Mesendoderm (in vitro differentiated cells): ENCODE measurements at regions not wholly inside any gene's neighbourhood (a gene's known extent, or its start where the extent isn't known, plus 50 kb on each side); places are given as distances from the start of the nearest gene placed in this dataset.

Experiments
- DNase-seq: peaks from one replicate; pipeline ENCODE4 v3.0.0; 2013
- H2AK5ac ChIP-seq: 2 replicates; pipeline ENCODE4 v1.6.1; 2013; ENCODE audit warnings: low read length, inconsistent platforms
- H2BK120ac ChIP-seq: 2 replicates; pipeline ENCODE4 v1.6.1; 2013; ENCODE audit warnings: low read depth, mild to moderate bottlenecking, low read length, moderate library complexity, mixed read lengths
- H2BK15ac ChIP-seq: replicated peaks from 2 replicates; pipeline ENCODE4 v1.6.1; 2013; ENCODE audit warnings: low read depth, mild to moderate bottlenecking, moderate library complexity
- H2BK5ac ChIP-seq: 2 replicates; pipeline ENCODE4 v1.6.1; 2013; ENCODE audit warnings: low read length, inconsistent platforms
- H3K18ac ChIP-seq: 2 replicates; pipeline ENCODE4 v1.6.1; 2013; ENCODE audit warnings: mild to moderate bottlenecking, low read length, mixed read lengths
- H3K23ac ChIP-seq: one replicate; pipeline ENCODE4 v1.6.1; 2013; ENCODE audit warnings: low read length
- H3K27ac ChIP-seq: 2 replicates; pipeline ENCODE4 v1.5.1; 2013; ENCODE audit warnings: low read depth, mild to moderate bottlenecking, inconsistent platforms, low read length, moderate library complexity
- H3K27me3 ChIP-seq: 2 replicates; pipeline ENCODE4 v1.6.1; 2013; ENCODE audit warnings: low read length, control low read depth, mild to moderate bottlenecking, inconsistent platforms; ENCODE audit not compliant: insufficient read depth, poor library complexity
- H3K36me3 ChIP-seq: 2 replicates; pipeline ENCODE4 v1.6.1; 2013; ENCODE audit warnings: low read length, inconsistent platforms; ENCODE audit not compliant: control insufficient read depth, insufficient read depth
- H3K4ac ChIP-seq: one replicate; pipeline ENCODE4 v1.6.1; 2013; ENCODE audit warnings: low read depth, mild to moderate bottlenecking, low read length, moderate library complexity
- H3K4me1 ChIP-seq: 2 replicates; pipeline ENCODE4 v1.6.1; 2013; ENCODE audit warnings: low read depth, low read length, inconsistent platforms; ENCODE audit not compliant: control insufficient read depth
- H3K4me2 ChIP-seq: 2 replicates; pipeline ENCODE4 v1.6.1; 2013; ENCODE audit warnings: low read length
- H3K4me3 ChIP-seq: 2 replicates; pipeline ENCODE4 v1.5.1; 2013; ENCODE audit warnings: mild to moderate bottlenecking, low read length
- H3K56ac ChIP-seq: one replicate; pipeline ENCODE4 v1.6.1; 2013; ENCODE audit warnings: low read length
- H3K79me1 ChIP-seq: 2 replicates; pipeline ENCODE4 v1.6.1; 2013; ENCODE audit warnings: low read length, inconsistent platforms
- H3K79me2 ChIP-seq: 2 replicates; pipeline ENCODE4 v1.6.1; 2013; ENCODE audit warnings: mild to moderate bottlenecking, low read length; ENCODE audit not compliant: control insufficient read depth, insufficient read depth
- H3K9ac ChIP-seq: 2 replicates; pipeline ENCODE4 v1.6.1; 2013; ENCODE audit warnings: low read length, inconsistent platforms
- H4K5ac ChIP-seq: one replicate; pipeline ENCODE4 v1.6.1; 2013; ENCODE audit warnings: low read length
- H4K8ac ChIP-seq: one replicate; pipeline ENCODE4 v1.6.1; 2013; ENCODE audit warnings: low read depth, mild to moderate bottlenecking, control low read depth, low read length, moderate library complexity
- whole genome bisulfite sequencing: extraction: QIAGEN DNeasy Blood & Tissue Kit; methylation state at CpG from one replicate; pipeline ENCODE4 v1.1.7; 2013; ENCODE audit warnings: low lambda C conversion rate, missing lambda C conversion rate; ENCODE audit not compliant: insufficient coverage; ENCODE audit errors: extremely low coverage; 5-methylcytosine and 5-hydroxymethylcytosine counted together

DNA sequence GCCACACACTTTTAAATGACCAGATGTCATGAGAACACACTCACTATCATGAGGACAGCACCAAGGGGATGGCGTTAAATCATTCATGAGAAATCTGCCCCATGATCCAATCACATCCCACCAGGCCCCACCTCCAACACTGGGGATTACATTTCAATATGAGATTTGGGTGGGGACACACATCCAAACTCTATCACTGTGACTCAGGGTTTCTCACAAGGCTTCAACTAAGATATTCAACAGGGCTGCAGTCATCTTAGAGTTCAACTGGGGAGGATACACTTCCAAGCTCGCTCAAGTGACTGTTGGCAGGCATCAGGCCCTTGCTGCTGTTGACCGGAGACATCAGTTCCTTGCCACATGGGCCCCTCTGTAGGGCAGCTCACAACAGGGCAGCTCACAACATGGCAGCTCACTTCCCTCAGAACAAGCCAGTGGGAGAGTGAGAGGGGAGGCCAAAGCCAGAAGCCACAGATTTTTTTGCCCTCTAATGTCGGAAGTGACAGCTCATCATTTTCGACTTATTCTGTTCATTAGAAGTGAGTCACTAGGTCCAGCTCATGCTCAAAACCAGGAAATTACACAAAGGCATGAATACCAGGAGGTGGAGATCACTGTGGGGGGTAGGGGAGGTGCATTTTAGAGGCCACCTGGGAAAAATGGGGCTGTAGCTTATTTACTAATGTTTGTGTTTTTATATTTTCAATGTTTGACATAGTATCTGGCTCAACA lies 50.8 kb upstream of the PTHLH start:
- H3K4ac ChIP-seq: no peak overlapping the region
- no peaks in the 10 kb centered on the region for H3K36me3 ChIP-seq
- H2BK15ac ChIP-seq: no peak overlapping the region
- H2BK5ac ChIP-seq: no peak overlapping the region
- no peak overlapping the region for H3K9ac ChIP-seq
- H3K27me3 ChIP-seq: no peaks in the 10 kb centered on the region
- H3K56ac ChIP-seq: no peak overlapping the region
- WGBS: no CpG with 5 or more reads among the region's 5 CpGs
- H3K27ac ChIP-seq: no peak overlapping the region
- no peak overlapping the region for H3K4me2 ChIP-seq
- no peak overlapping the region for H4K5ac ChIP-seq
- DNase-seq: no peak
- no peak overlapping the region for H2BK120ac ChIP-seq
- no peak overlapping the region for H3K18ac ChIP-seq
- H4K8ac ChIP-seq: no peak overlapping the region
- no peaks in the 10 kb centered on the region for H3K79me1 ChIP-seq
- no peaks in the 10 kb centered on the region for H3K79me2 ChIP-seq
- no peaks in the 10 kb centered on the region for H3K4me1 ChIP-seq
- H3K23ac ChIP-seq: no peak overlapping the region
- no peak overlapping the region for H3K4me3 ChIP-seq
- no peak overlapping the region for H2AK5ac ChIP-seq

DNA sequence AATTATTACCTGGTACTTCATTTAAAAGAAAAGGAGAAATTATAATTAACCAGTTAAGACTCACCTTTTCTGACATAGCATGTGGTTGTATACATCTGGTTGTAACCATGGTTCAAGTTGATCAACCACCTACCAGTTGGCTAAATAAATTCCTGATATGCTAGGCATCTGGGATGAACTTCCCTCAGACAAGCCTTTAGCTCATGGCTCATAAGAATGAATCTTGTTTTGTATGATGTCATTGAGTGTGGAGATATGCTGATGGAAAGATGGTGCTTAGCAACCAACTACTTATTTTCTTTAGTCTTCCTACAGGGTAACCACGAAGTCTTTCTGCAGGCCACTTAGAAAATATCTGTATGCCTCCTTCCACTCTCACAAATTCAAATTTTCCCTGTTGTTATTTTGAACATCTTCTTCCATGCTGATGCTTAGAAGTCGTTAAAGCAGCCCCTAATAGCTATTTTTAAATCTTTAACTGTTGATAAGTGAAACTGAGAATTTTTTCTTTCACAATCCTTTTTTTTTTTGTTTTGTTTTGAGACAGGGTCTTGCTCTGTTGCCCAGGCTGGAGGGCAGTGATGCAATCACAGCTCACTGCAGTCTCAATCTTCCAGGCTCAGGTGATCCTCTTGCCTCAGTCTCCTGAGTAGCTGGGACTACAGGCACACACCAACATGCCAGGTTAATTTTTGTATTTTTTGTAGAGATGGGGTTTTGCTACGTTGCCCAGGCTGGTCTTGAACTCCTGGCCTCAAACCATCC lies 51.9 kb upstream of the PTHLH start:
- Histone ChIP-seq H3K4me3 (no peak overlapping the region), H4K8ac (no peak overlapping the region), H3K4me1 (no peaks in the 10 kb centered on the region), H2BK5ac (no peak overlapping the region), H2BK120ac (no peak overlapping the region), H3K18ac (no peak overlapping the region), H3K27me3 (no peaks in the 10 kb centered on the region), H3K4me2 (no peak overlapping the region), H3K23ac (no peak overlapping the region), H3K79me2 (no peaks in the 10 kb centered on the region), H3K36me3 (no peaks in the 10 kb centered on the region), H3K27ac (no peak overlapping the region), H3K9ac (no peak overlapping the region), H2AK5ac (no peak overlapping the region), H3K4ac (no peak overlapping the region), H4K5ac (no peak overlapping the region), H3K79me1 (no peaks in the 10 kb centered on the region), H2BK15ac (no peak overlapping the region), H3K56ac (no peak overlapping the region)
- DNase-seq: no peak
- WGBS: no CpG with 5 or more reads among the region's 3 CpGs

GRCh38 chr12:28025821-28026505 lies 53.4 kb upstream of the PTHLH start:
- Histone ChIP-seq H2BK120ac (no peak overlapping the region), H3K56ac (no peak overlapping the region), H4K5ac (no peak overlapping the region), H3K9ac (no peak overlapping the region), H2BK15ac (no peak overlapping the region), H2BK5ac (no peak overlapping the region), H3K36me3 (no peaks in the 10 kb centered on the region), H3K27ac (no peak overlapping the region), H3K79me1 (no peaks in the 10 kb centered on the region), H3K4me2 (no peak overlapping the region), H4K8ac (no peak overlapping the region), H2AK5ac (no peak overlapping the region), H3K23ac (no peak overlapping the region), H3K4me3 (no peak overlapping the region), H3K27me3 (no peaks in the 10 kb centered on the region), H3K18ac (no peak overlapping the region), H3K4me1 (no peaks in the 10 kb centered on the region), H3K4ac (no peak overlapping the region), H3K79me2 (no peaks in the 10 kb centered on the region)
- WGBS: no CpG with 5 or more reads among the region's 11 CpGs
- peak; percentile 51 for DNase-seq

GRCh38 chr12:28026701-28027100 lies 54.2 kb upstream of the PTHLH start:
- Histone ChIP-seq H3K4me1 (no peaks in the 10 kb centered on the region), H3K18ac (no peak overlapping the region), H4K8ac (no peak overlapping the region), H3K27ac (no peak overlapping the region), H3K9ac (no peak overlapping the region), H3K56ac (no peak overlapping the region), H3K4ac (no peak overlapping the region), H2BK5ac (no peak overlapping the region), H3K79me2 (no peaks in the 10 kb centered on the region), H2BK120ac (no peak overlapping the region), H3K4me2 (no peak overlapping the region), H3K4me3 (no peak overlapping the region), H3K27me3 (no peaks in the 10 kb centered on the region), H3K36me3 (no peaks in the 10 kb centered on the region), H3K79me1 (no peaks in the 10 kb centered on the region), H2AK5ac (no peak overlapping the region), H4K5ac (no peak overlapping the region), H2BK15ac (no peak overlapping the region), H3K23ac (no peak overlapping the region)
- DNase-seq: peak; percentile 25
- WGBS: no CpG with 5 or more reads among the region's 5 CpGs

- Histone ChIP-seq H3K36me3 (no peaks in the 10 kb centered on the region), H3K79me1 (no peaks in the 10 kb centered on the region), H3K23ac (no peak overlapping the region), H2BK120ac (no peak overlapping the region), H2BK15ac (no peak overlapping the region), H3K27me3 (no peaks in the 10 kb centered on the region), H4K5ac (no peak overlapping the region), H4K8ac (no peak overlapping the region), H3K18ac (no peak overlapping the region), H3K4me1 (no peaks in the 10 kb centered on the region), H2BK5ac (no peak overlapping the region), H3K4ac (no peak overlapping the region), H3K56ac (no peak overlapping the region), H3K9ac (no peak overlapping the region), H3K79me2 (no peaks in the 10 kb centered on the region), H3K4me3 (no peak overlapping the region), H2AK5ac (no peak overlapping the region), H3K4me2 (no peak overlapping the region), H3K27ac (no peak overlapping the region)
- no peak for DNase-seq
- no CpG with 5 or more reads among the region's 5 CpGs for WGBS
Measured at GRCh38 chr12:28027328-28027727, 54.8 kb upstream of the PTHLH start.
